Hepatocyte (in vitro differentiated cells): ENCODE measurements at regions not wholly inside any gene's neighbourhood (a gene's known extent, or its start where the extent isn't known, plus 50 kb on each side); places are given as distances from the start of the nearest gene placed in this dataset.

ENCODE experiments used
- DNase-seq: peaks from one replicate; pipeline ENCODE4 v3.0.0-alpha.2; 2016; ENCODE audit warnings: low spot score
- H2AFZ ChIP-seq: fragments of 200-600 bp; sonication (generic); 2 replicates; pipeline ENCODE4 v1.6.0; 2016; ENCODE audit warnings: antibody characterized with exemption, mild to moderate bottlenecking
- H3K27ac ChIP-seq: fragments of 200-600 bp; sonication (generic); 2 replicates; pipeline ENCODE4 v1.5.1; 2016; ENCODE audit warnings: mild to moderate bottlenecking
- H3K27me3 ChIP-seq: fragments of 200-600 bp; sonication (generic); 2 replicates; pipeline ENCODE4 v1.6.1; 2016
- H3K36me3 ChIP-seq: fragments of 200-600 bp; sonication (generic); replicated peaks from 2 replicates; pipeline ENCODE4 v1.5.1; 2016; ENCODE audit warnings: low read depth; ENCODE audit not compliant: insufficient read depth
- H3K4me1 ChIP-seq: fragments of 200-600 bp; sonication (generic); 2 replicates; pipeline ENCODE4 v1.5.1; 2016; ENCODE audit warnings: mild to moderate bottlenecking, moderate library complexity; ENCODE audit not compliant: insufficient read depth
- H3K4me2 ChIP-seq: fragments of 200-600 bp; sonication (generic); 2 replicates; pipeline ENCODE4 v1.6.0; 2016
- H3K4me3 ChIP-seq: fragments of 200-600 bp; sonication (generic); 2 replicates; pipeline ENCODE4 v1.5.1; 2016; ENCODE audit warnings: mild to moderate bottlenecking
- H3K79me2 ChIP-seq: fragments of 200-600 bp; sonication (generic); 2 replicates; pipeline ENCODE4 v1.6.0; 2017; ENCODE audit warnings: mild to moderate bottlenecking
- H3K9me2 ChIP-seq: fragments of 200-600 bp; sonication (generic); replicated peaks from 2 replicates; pipeline ENCODE4 v1.6.0; 2017; ENCODE audit warnings: mild to moderate bottlenecking; ENCODE audit not compliant: insufficient read depth
- H3K9me3 ChIP-seq: fragments of 200-600 bp; sonication (generic); 2 replicates; pipeline ENCODE4 v1.5.1; 2016; ENCODE audit warnings: low read depth, mild to moderate bottlenecking
- H4K20me1 ChIP-seq: fragments of 200-600 bp; sonication (generic); 2 replicates; pipeline ENCODE4 v1.6.0; 2016; ENCODE audit warnings: mild to moderate bottlenecking; ENCODE audit not compliant: insufficient read depth, poor library complexity, severe bottlenecking
- CTCF ChIP-seq: fragments of 200-600 bp; sonication (generic); IDR thresholded peaks from 2 replicates; pipeline ENCODE4 v1.5.1; 2016; ENCODE audit warnings: antibody characterized with exemption, mild to moderate bottlenecking; ENCODE audit not compliant: poor library complexity
- EZH2 ChIP-seq: fragments of 200-600 bp; sonication (generic); IDR thresholded peaks from 2 replicates; pipeline ENCODE4 v1.6.1; 2016; ENCODE audit warnings: antibody characterized with exemption, mild to moderate bottlenecking, borderline replicate concordance
- WGBS: methylation state at CpG from one replicate; pipeline ENCODE4 v1.1.6; 2016; ENCODE audit warnings: low lambda C conversion rate; ENCODE audit errors: missing lambda C conversion rate; 5-methylcytosine and 5-hydroxymethylcytosine counted together

- H3K4me2 ChIP-seq: no peak overlapping the region
- no peaks in the 10 kb centered on the region for H4K20me1 ChIP-seq
- H3K9me3 ChIP-seq: no peaks in the 10 kb centered on the region
- no peaks in the 10 kb centered on the region for H3K9me2 ChIP-seq
- no peak overlapping the region for H3K4me3 ChIP-seq
- no peaks in the 10 kb centered on the region for H3K79me2 ChIP-seq
- TF ChIP-seq CTCF (no peak), EZH2 (no peak)
- H2AFZ ChIP-seq: no peak overlapping the region
- no peaks in the 10 kb centered on the region for H3K36me3 ChIP-seq
- H3K4me1 ChIP-seq: no peaks in the 10 kb centered on the region
- WGBS: 82% methylated on average over 5 of the region's 5 CpGs
- no peak for DNase-seq
- H3K27me3 ChIP-seq: no peaks in the 10 kb centered on the region
- H3K27ac ChIP-seq: no peak overlapping the region
Measured at GRCh38 chr3:188104050-188104449, 49.9 kb upstream of the LPP start.
